ENCODE measurements at regions not wholly inside any gene's neighbourhood (a gene's known extent, or its start where the extent isn't known, plus 50 kb on each side); places are given as distances from the start of the nearest gene placed in this dataset.

DNA sequence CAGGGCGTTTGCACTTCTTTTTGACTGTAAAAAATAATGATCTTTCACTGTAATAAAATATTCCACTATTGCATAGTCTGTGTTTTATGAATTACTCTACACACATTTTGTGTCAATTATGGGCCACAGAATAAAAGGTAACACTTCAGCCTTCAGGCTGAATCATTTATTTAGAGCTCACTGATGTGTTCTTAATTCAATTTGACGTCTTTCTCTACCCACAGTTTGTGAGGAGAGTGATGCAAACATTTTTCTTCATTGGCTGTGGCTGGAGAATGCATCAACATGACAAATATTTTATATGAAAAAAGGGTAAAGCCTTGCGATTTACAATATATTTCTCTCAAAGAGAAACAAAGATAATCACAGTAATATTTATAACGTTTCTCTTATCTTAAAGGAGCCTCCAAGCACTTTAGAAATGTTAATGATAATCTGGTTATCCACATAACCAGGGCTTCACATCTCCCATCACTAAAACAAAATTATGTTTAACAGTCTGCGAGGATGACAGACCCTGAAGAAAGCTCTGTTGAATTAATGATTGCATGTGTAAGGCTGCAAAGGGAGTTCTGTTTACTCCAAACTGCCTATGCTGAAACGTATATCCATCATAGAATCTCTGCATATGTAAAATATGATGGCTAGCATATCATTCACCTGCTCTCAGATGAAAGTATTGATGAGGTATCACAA, 951.3 kb downstream of the ZPLD1 start:
- no peak for DNase-seq

DNA sequence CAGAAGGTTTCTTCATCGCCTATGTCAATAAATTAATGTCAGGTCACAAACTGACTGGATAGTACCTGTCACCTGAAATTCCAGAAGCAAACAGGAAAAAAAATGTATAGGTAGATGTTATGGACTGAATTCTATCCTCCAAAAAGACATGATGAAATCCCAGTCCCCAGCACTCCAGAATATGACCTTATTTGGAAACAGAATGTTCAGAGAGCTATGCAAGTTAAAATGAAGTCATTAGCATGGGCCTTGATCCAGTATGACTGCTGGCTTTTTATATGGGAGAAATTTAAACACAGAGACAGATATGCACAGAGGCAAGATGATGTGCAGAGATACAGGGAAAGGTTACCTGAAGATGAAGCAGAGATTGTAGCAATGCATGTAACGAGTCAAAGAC, 953.4 kb downstream of the ZPLD1 start:
- DNase-seq, result no peak

DNA sequence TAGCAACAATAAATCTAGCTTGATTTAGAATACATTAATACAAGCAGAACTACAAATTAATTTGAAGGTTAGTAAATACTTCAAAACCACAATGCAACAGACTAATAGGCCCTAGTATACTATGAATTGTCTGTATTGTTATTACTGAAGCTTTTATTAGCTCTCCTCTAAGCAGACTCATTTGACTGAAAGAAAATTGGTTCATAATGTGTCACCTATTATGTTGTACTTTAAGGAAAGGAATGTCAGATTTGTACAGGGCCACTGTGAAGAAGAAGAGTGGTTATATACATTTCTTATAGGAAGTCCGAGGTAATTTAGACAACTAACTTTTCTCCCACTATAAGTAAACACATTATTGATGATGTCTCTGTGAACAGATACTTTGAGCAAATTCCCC, 954.5 kb downstream of the ZPLD1 start:
- no peak for DNase-seq

DNA sequence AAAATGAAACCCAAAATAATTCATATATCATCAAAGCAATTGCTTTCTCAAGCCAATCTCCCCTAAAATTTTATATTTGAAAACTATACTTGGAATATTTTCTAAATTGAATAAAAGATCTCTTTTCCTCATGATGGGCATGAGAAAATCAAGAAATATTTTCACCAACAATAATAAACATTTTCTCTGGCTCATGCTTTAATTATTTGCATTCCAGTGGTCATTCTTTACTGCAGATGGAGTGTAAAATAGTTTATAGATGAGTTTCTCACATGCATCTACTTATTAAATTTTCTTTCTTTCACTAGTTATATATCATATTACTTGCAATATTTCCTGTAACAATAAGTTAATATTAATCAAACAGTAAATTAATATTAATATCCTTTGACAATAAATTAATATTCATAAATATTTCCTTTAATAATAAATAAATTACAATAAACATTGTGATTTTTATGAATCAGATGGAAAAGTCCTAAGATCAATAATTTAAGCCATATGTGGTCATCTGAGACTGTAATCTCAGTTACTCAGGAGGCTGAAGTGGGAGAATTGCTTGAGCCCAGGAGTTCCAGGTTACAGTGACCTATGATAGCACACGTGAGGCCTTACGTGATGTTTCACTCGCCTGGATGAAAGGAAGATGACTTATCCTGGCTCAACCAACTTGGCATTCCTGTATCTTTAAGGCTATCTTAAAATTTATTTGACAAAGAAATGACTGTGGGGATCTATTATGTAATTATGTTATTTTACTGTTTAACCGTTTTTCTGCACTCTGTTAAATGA, 958.8 kb downstream of the ZPLD1 start:
- DNase-seq, result no peak

DNA sequence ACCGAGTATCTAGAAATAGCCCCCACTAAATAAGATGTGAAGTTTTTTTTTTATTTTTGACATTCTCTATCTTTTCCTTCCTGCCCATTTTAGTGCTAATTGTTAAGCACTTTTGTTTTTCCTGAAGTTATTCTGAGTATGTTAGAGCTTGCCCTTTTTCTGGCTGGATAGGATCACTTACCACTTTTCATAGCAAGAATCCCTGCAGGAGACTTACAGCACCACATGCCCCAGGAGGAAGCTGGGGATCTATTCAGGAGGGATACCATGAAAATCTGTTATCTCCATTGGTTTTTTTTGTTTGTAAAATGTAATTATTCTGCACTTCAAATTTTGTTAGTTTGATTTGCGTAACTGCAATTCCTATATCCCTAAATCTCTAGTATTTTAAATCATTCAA, 968.4 kb downstream of the ZPLD1 start:
- no peak for DNase-seq

DNA sequence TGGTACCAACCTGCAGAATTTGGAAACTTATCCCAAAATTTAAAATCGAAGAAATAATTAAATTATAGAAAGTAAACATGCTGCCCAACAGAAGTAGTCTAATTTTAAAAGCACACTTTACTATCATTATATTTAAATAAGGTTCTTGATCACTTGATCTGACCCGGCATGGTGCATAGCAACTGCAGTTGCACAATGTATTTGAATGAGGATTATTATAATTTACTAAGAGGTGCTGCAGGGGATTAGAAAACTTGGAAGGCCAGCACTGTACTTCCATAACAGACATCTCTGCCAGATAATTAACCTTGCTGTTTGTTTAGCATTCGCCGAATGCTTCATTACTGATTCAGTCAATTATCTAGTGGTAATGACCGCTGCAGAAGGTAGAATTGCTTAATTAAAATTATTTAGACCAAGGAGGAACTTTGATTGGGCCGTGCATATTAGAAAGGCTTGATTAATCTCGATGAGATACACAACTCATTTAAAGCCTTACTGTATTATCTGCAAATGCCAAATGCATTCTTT, 971.6 kb downstream of the ZPLD1 start:
- DNase-seq, result no peak

DNA sequence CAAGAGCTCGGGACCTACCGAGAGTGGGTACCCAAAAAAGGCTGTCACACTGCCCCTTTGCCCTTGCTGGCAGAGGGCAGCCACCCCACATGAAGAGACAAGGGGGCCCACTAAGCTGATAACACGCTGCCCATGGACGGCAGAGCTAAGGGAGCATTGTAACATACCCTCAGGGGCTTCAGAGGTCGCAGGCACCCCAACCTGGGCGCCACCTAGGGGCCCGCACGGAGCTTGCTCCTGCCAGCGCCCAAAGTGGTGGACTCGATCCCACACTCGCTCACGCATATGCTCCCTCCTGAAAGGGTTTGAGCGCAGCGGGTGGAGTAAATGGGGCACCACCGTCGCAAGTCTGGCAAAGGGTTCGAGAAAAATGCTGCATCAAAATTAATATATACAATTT, 975.4 kb downstream of the ZPLD1 start:
- no peak for DNase-seq

DNA sequence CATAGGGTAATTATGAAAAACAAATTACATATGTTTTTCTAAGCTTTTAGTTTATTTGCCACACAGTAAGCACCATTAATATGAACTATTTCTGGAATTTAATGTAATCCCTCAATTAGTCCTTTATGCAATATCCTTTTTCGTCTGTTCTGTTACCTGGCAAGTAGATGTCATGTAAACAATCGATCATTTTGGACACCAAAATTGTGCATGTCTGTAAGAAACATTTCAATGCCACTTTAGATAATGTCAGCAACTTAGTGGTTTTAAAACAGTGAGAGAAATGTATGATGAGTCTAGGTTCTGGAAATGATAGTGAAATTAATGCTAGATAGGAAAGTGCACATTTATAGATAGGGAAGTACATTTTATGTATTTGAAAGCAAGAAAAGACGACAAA, 986.6 kb downstream of the ZPLD1 start:
- DNase-seq, result no peak

DNA sequence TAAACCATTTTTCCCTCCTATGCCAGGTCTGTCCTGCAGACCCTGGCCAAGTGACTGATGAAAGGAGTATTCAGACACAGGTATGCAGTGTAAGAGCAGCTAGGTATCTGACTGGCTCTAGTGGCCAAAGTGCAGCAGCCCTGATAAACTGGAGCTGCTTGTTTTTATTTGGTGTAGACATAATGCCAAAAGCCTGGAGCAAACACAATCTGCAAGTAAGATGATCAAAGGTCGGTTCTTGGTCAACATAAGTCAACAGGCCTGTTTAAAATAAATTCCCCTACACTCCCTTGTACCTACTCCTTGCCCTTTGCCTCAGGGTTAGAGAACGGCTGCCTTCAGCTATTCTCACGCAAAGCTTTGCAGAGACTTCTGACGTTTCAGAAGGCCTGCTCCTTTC, 1003.1 kb downstream of the ZPLD1 start:
- DNase-seq, result no peak

DNA sequence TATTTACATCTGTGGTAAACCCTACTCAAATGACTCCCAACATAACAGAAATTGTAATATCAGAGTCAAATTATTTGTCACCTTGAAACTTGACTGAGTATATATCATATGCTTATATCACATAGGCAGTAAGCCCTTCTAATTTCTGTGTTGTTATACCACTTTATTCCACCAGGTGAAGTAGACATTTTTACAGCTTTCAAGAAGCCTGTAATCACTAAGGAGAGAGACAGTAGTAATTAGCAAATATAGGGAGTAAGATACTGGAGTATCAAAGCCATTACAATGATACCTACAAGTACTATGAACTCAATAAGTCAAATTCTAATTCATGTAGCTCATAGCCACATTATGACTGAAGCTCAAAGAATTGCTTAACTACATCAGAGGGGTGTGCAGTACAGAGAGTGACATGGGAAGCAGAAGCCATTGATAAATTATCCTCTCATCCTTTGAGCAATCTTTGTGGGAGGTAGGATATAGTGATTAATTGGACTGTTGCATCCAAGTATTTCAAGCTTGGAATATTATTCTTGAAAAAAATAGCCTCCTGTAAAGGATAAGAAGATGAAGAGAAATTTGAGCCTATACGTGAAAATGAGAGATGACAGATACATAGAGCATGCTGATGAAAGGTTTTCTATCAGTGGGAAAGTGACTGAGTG, 1005.9 kb downstream of the ZPLD1 start:
- no peak for DNase-seq

DNA sequence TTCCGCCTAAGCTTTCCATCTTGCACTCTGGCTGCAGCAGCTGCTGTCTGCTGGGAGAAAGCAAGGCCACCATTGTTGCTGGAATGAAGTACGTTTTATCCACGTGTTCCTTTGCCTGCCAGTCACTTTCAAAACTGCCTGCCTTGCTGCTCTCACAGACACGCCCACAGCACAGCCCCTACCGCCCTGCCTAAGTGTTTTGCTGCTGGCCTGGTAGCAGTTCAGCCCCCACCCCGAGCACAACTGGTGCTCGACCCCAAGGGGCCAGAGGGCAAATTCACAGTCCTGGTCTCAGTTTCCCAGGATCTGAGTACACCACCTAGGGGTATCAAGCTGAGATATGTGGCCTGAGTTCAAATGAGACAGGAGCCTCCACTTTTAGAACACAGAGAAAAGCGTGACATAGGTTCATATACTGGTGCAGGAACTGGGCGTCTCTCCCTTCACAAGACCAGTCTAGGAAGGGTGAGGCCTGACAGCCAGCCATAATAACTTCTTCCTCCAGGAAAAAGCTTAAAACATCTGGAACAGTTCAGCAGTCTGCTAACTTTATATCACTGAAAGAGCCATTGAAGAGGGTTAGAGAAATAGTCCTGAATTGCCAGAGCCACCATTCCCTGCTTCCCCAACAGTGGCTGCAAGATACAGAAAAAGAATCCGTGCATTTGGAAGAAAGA, 1012.3 kb downstream of the ZPLD1 start:
- no peak for DNase-seq

DNA sequence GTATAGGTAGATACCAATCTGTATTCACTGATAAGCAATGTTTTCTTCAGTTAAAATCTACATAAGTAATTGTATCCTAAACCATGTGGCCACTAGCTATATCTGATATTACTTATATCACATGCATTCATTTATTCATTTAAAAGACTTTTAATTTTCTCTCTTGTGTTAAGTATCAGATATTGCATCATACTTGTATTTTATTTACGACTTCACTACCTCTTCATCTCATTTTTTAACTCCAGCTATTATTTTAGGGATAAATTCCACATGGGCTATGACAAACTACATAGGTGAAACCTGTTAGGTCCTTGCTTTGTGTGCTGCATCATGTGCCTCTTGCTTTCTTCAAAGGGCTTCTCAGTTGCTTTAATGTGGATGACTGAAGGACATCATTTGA, 1018.3 kb downstream of the ZPLD1 start:
- no peak for DNase-seq

DNA sequence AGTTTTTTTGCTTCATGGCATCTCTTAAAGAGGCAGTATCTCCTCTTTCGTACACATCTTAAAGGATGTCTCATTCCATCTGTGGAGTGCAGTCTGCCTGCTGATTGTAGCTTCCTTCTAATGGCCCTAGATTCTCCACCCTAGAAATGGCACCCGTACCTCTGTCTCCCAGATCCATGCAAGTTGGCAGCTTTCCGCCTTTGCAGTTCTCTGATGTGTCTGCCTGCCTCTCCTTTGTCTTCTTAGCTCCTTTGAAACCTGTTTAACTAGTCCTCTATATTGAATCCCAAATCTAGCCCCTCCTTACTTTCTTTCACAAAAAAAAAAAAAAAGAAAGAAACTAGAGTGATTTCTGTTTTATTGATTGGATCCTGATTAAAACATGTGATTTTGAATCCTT, 1025.0 kb downstream of the ZPLD1 start:
- DNase-seq, result no peak

DNA sequence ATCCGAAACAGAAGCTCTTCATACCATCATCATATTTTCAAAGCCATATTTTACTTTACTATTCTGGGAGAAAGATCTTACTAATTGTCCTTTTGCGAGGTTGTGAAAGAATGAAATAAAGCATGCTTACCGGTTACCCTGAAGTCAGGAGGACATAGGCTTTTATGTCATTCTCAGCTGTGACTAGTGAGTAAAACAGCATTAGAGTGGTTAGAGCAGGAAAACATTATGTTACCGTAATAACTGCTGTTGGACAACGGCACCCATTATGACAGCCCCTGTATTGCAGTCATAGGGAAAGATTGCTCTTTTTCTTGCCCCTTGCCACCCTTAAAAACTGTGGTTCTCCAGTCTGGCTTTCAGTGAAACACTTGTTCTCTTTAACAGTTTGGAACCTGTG, 1035.7 kb downstream of the ZPLD1 start:
- DNase-seq, result no peak

DNA sequence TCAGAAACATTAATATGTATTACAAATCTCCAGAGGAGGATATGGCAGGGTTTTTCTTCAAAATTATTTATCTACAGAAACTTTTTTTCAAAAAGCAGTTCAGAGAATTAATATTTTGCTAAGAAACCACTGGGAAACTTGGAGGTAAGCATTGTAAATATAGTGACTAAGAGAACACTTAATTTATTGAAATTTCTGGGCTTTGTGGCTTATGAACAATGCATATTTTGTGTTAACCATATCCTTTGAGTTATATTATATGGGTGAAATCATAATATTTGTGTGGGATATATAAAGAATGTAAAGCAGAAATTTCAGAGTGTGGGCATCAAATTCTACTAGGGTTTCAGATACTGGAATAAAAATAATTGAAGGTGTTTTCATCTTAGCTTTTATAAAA, 1059.2 kb downstream of the ZPLD1 start:
- no peak for DNase-seq

DNA sequence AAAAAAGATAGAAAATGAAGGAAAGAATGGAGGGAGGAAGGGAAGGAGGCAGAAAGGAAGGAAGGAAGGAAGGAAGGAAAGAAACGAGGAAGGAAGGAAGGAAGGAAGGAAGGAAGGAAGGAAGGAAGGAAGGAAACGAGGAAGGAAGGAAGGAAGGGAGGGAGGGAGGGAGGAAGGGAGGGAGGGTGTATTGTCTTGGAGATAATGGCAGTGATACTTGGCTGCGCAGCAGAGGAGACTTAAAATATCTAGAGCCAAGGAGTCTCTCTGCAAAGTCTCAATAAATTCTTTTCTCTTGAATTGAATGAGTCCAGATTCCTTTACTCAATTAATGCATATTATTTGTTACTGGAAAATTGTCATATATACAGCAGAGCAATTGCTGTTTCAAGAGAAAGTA, 1059.7 kb downstream of the ZPLD1 start:
- DNase-seq, result no peak

DNA sequence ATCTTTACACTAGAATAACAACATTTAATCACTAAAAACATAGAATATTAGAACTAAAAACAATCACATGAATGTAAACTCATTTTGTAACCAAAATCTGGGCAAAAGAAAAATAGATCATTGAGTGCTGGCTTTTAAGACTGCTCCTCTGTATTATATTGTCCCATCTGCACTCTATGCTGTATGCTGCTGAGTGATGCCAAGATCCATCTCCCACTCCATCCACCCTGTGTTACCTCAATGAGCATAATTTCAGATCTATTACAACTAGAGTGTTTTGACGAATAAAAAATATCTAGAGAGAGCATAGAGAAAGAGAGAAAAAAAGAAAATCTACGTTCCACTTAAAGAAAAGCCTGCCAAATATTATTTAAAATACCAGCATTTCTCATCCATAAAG, 1060.4 kb downstream of the ZPLD1 start:
- DNase-seq, result no peak

DNA sequence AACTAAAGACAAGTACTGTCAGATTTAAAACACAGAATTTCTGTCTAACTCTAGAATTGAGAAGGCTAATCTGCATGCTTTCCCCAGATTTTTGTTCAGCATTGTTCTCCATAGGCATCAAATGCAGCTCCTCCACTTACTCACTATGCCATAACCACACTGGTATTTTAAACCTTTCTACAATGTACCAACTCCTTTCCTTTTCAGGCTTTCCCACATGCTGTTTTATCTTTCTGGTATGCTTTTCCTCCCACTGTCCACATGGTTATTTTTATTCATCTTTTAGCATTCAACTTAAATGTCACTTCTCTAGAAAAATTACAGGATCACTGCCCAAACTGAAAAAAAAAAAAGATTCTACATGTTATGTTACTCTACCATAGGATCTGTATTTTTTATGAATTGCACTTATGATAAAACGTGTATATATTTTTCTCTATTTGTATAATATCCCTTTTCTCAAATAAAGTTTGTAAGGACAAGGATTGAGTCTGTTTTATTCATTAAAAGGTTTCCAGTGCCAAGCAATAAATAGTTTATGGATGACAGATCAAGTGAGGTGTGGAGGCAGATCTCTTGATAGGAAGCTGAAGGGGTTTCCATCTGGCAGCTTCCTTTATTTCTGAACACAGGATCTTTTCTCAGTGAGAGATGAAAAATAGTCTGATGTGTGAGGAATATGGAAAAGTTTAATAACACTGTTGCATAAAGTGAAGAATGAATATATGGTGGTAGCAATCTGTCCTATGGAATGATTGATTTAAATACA, 1064.5 kb downstream of the ZPLD1 start:
- no peak for DNase-seq

DNA sequence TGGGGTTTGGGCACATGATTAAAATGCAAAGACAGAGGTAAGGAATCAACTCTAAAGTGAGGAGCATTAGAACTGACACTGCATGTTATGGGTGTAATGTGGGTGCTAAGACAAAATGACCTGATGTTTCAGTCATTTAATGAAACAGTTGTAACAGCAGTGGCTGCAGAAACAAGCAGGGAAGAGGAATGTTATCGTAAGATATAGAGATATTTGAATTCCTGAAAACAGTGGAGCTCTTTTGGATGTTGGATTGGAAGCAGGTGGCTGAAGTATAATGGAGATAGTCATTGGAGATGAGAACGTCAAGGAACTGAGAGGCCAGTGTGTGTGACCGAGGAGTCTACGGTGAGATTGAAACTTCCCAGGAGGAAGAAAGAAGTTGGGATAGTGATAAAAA, 1065.2 kb downstream of the ZPLD1 start:
- no peak for DNase-seq

DNA sequence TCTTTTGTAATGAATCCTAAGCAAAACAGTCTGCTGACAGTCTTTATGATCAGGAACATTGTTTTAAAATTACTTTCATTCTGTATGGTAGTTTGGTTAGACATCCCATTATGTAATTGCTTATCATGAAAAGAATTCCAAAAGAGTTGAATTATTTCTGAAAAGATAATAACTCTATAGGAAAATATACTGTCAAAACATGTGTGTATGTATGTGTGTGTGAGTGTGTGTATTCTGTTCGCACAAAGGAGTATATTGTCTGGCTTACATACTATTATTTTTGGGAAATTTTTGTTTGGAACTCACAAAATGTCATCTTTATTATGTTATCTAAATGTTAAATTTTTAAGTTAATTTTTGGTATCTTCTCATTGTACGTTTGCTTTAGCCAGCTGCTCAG, 1075.9 kb downstream of the ZPLD1 start:
- no peak for DNase-seq

DNA sequence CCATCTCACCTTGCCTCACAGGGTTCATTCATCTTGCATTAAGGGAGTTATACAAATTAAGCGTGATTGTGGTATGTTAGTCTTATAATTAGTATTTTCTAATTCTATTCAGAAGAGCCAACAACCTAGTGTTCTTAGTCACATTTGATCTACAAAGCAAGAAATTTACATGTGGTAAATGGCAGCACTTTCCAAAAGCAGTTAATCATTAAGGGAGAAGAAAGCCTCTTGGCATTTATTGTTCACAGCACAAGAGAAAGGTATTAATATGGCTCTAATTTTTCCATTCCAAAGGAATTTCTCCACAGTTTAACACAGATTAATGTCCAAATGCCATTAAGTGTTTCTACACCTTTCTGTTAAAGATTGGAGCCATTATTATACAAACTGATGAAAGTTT, 1077.1 kb downstream of the ZPLD1 start:
- DNase-seq, result no peak

DNA sequence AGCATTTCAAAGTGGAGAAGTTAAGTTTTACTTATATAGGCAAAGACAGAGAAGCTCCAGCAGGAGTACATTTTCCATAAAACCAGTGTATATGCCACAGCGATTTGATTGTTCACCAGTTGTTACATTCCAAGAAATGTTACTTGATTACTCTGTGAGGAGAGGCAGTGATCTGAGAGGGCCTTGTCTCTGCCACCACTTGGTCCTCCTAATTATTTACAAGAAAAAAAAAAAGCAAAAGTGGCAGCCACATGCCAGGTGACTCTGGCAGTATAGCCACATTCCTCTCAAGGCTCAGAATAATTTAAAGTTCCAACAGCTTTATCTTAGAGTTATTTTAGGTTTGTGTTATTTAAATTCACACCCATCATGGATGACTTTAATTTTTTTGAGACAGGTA, 1077.8 kb downstream of the ZPLD1 start:
- DNase-seq, result no peak

DNA sequence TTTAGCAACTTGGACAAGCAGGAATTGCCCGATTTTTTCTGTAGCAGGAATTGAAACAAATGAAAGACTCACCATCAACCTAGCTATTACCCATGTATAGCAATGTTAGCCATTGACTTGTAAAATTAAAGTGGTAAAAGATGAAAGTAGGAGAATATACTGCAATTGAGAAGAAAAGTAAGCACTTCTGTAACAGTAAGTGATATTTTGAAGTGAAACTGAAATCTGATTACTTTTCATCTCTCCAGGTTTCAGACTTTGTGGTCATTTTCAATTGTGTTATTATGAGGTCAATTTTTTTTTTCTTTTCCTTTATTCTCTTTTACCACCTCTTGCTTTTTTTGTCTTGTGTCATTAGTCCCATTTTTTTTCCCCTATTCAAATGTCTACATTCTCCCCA, 1078.2 kb downstream of the ZPLD1 start:
- DNase-seq, result no peak

Measured in NCI-H146 (cell line).